ENCODE measurements at regions not wholly inside any gene's neighbourhood (a gene's known extent, or its start where the extent isn't known, plus 50 kb on each side); places are given as distances from the start of the nearest gene placed in this dataset.
"Not testable (repeated sequence)": the region's sequence is repeated elsewhere in the genome, so short reads cannot be mapped to it uniquely, and the experiment has no call there.

GRCh38 chr13:39803156-39803555 is 147.7 kb downstream of the COG6 start:
- H3K4me3 ChIP-seq (ENCODE audit: low read depth, low read length), result no peak overlapping the region

GRCh38 chr13:39803851-39804250 is 148.4 kb downstream of the COG6 start:
- no peak overlapping the region for H3K4me3 ChIP-seq (ENCODE audit: low read depth, low read length)

- no peak overlapping the region for H3K4me3 ChIP-seq (ENCODE audit: low read depth, low read length)
Observed at GRCh38 chr13:39804332-39805210, 149.1 kb downstream of the COG6 start.

- H3K4me3 ChIP-seq (ENCODE audit: low read depth, low read length), result no peak overlapping the region
Observed at GRCh38 chr13:39809466-39809865, 154.0 kb downstream of the COG6 start.

- H3K4me3 ChIP-seq (ENCODE audit: low read depth, low read length), result no peak overlapping the region
Observed at GRCh38 chr13:39810091-39810877, 154.8 kb downstream of the COG6 start.

- H3K4me3 ChIP-seq (ENCODE audit: low read depth, low read length), result no peak overlapping the region
Observed at GRCh38 chr13:39811051-39811450, 155.6 kb downstream of the COG6 start.

- H3K4me3 ChIP-seq (ENCODE audit: low read depth, low read length), result no peak overlapping the region
Observed at GRCh38 chr13:39811696-39812095, 156.2 kb downstream of the COG6 start.

GRCh38 chr13:39815345-39816111 is 160.1 kb downstream of the COG6 start:
- no peak overlapping the region for H3K4me3 ChIP-seq (ENCODE audit: low read depth, low read length)

- no peak overlapping the region for H3K4me3 ChIP-seq (ENCODE audit: low read depth, low read length)
Observed at GRCh38 chr13:39816936-39817335, 161.5 kb downstream of the COG6 start.

- H3K4me3 ChIP-seq (ENCODE audit: low read depth, low read length), result no peak overlapping the region
Observed at GRCh38 chr13:39818953-39819352, 163.5 kb downstream of the COG6 start.

- no peak overlapping the region for H3K4me3 ChIP-seq (ENCODE audit: low read depth, low read length)
Observed at GRCh38 chr13:39820606-39821005, 165.1 kb downstream of the COG6 start.

GRCh38 chr13:39821977-39822376 is 166.5 kb downstream of the COG6 start:
- no peak overlapping the region for H3K4me3 ChIP-seq (ENCODE audit: low read depth, low read length)

- H3K4me3 ChIP-seq (ENCODE audit: low read depth, low read length), result no peak overlapping the region
Observed at GRCh38 chr13:39822437-39822836, 167.0 kb downstream of the COG6 start.

GRCh38 chr13:39823063-39823713 is 167.7 kb downstream of the COG6 start:
- no peak overlapping the region for H3K4me3 ChIP-seq (ENCODE audit: low read depth, low read length)

GRCh38 chr13:39825886-39826285 is 170.4 kb downstream of the COG6 start:
- H3K4me3 ChIP-seq (ENCODE audit: low read depth, low read length), result no peak overlapping the region

- no peak overlapping the region for H3K4me3 ChIP-seq (ENCODE audit: low read depth, low read length)
Observed at GRCh38 chr13:39835253-39835652, 179.8 kb downstream of the COG6 start.

- H3K4me3 ChIP-seq (ENCODE audit: low read depth, low read length), result no peak overlapping the region
Observed at GRCh38 chr13:39836038-39836437, 180.6 kb downstream of the COG6 start.

GRCh38 chr13:39837866-39838265 is 182.4 kb downstream of the COG6 start:
- not testable (repeated sequence) for H3K4me3 ChIP-seq (ENCODE audit: low read depth, low read length)

- H3K4me3 ChIP-seq (ENCODE audit: low read depth, low read length), result no peak overlapping the region
Observed at GRCh38 chr13:39840201-39840600, 184.7 kb downstream of the COG6 start.

GRCh38 chr13:39847336-39847735 is 191.9 kb downstream of the COG6 start:
- no peak overlapping the region for H3K4me3 ChIP-seq (ENCODE audit: low read depth, low read length)

- H3K4me3 ChIP-seq (ENCODE audit: low read depth, low read length), result no peak overlapping the region
Observed at GRCh38 chr13:39855236-39855635, 199.8 kb downstream of the COG6 start.

Measured in iPS-11a (cell line).